ENCODE measurements at regions not wholly inside any gene's neighbourhood (a gene's known extent, or its start where the extent isn't known, plus 50 kb on each side); places are given as distances from the start of the nearest gene placed in this dataset.
"Not testable (repeated sequence)": the region's sequence is repeated elsewhere in the genome, so short reads cannot be mapped to it uniquely, and the experiment has no call there.

- DNase-seq, result no peak
Observed at GRCh38 chr9:94033383-94033782, 50.9 kb upstream of the PTPDC1 start.

DNA sequence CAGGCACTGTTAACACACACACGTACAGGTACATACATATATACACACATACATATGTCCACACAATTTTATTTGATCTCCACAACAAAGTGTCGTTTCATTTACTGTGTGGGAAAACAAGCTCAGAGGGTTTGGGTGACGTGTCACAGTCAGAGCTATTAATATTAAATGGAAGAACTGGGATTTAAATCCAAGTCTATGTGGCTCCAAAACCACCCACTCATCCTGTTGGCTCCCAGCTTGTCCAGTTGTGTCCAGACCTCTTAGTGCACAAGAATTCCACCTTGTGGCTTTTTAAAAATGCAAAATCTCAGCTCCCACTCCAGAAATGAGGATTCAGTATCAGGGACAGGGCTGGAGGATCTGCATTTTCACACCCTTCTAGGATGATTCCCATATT lies 52.3 kb upstream of the PTPDC1 start:
- DNase-seq, result no peak

DNA sequence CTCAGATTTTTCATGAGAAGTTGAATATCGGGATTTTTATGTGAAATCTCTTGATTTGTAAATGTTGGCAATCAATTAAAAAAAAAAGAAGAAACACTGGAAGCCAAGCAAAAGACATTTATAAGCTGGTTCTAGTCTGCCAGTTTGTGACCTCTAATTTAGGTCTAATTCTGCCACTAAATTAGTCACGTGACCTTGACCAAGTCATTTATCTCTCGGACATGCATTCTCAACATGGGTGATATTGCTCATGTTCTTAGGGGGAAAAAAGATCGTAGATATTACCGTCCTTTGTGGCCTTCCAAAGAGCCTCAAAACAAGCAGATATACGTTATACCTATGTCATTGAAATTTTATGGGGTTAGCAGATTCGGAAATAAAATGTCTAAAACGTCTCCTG lies 52.9 kb upstream of the PTPDC1 start:
- DNase-seq, result no peak

GRCh38 chr9:94030318-94031179 lies 53.7 kb upstream of the PTPDC1 start:
- peak; percentile 91 for DNase-seq

- DNase-seq, result no peak
Observed at GRCh38 chr9:94029932-94030317, 54.3 kb upstream of the PTPDC1 start.

GRCh38 chr9:94026816-94027215 lies 57.4 kb upstream of the PTPDC1 start:
- DNase-seq, result no peak

DNA sequence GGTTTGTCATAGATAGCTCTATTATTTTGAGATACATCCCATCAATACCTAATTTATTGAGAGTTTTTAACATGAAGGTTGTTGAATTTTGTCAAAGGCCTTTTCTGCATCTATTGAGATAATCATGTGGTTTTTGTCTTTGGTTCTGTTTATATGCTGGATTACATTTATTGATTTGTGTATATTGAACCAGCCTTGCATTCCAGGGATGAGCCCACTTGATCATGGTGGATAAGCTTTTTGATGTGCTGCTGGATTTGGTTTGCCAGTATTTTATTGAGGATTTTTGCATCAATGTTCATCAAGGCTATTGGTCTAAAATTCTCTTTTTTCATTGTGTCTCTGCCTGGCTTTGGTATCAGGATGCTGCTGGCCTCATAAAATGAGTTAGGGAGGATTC lies 61.8 kb upstream of the PTPDC1 start:
- not testable (repeated sequence) for DNase-seq

GRCh38 chr9:94020836-94021235 lies 63.4 kb upstream of the PTPDC1 start:
- not testable (repeated sequence) for DNase-seq

- no peak for DNase-seq
Observed at GRCh38 chr9:94018628-94019027, 63.5 kb upstream of the BARX1 start.

- DNase-seq, result no peak
Observed at GRCh38 chr9:94017939-94018531, 62.9 kb upstream of the BARX1 start.

GRCh38 chr9:94016744-94017143 lies 61.6 kb upstream of the BARX1 start:
- no peak for DNase-seq

DNA sequence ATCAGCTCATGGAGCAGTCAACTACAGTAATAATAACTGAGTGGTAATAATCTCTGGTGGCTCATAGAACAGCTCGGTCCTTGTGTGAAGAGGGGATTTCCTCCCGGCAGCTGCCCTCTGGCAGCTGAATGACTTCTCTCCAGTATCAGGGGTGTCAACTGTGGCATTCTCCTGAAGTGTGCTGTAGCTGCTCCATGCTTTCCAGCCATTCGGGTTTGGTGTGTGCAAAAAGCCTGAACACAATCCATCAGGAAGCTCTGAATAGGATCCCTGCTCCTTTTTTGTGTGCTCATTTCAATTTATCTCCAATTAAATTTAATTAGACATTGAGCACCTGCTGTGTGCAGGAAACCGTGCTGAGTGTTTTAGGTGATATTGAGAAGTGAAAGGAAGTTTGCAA lies 59.8 kb upstream of the BARX1 start:
- DNase-seq, result no peak

DNA sequence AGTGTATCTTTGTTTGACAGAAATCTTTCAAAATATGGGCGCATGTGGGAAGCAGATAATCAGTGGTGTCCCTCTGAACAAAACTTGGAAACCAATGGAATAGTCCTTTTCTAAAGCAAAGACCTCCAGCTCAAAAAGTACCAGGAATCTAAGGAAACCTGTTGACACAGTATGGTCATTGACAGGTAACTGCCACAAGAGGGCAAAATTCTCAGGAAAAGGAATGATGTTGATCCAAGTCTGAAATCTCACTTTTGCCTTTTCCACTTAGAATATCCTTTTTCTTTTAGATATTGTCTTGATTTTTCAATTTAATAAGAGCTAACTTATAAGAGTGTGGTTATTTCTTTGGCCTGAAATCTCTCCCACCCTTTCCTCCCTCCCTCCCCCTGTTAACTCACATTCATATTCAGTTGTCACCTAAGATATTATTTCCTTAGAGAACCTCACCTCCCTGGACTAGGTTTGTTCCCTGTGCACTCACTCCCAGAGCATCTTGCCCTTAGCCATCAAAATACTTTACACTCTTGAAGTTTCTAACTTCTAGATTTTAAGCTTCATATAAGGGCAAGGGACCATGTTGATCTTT lies 59.0 kb upstream of the BARX1 start:
- DNase-seq, result no peak

- DNase-seq, result no peak
Observed at GRCh38 chr9:94010980-94011533, 55.9 kb upstream of the BARX1 start.

DNA sequence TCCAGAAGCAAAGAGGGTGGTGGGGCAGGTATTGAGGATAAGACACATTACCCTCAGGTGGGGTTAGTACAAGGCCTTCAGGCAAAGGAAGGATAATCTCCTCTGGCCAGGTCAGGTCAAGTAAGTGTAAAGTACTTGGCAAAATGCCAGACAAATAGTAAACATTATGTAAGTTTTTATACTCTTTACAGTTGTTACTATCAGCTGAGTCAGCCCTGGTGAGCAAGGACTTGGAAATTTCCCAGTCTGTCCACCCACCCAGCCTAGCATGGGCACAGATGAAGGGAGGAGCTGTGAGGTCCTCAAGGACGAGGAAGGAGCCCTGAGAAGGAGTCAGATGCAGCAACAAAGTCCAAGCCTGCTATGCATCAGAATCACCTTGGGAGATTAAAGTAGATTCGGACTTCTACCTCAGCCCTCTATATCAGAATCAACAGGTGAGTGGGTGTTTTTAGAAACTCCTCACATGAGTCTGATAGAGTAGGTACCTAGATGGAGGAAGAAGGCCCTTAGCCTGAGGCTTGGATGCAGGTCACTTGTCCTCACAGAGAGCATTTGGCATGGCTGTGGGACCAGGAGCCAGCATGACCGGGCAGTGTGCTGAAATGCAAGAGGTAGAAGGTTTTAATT lies 50.2 kb upstream of the BARX1 start:
- DNase-seq, result no peak

All from activated CD8-positive, alpha-beta memory T cell treated with anti-CD3 and anti-CD28 coated beads for 24 hours (primary cell).